GM12878 (cell line): ENCODE measurements at regions not wholly inside any gene's neighbourhood (a gene's known extent, or its start where the extent isn't known, plus 50 kb on each side); places are given as distances from the start of the nearest gene placed in this dataset.

Experiments
- ATAC-seq: fragments of 200-7000 bp; cut with Tn5 transposase; 3 replicates; pipeline ENCODE4 v1.9.1; 2020; ENCODE audit warnings: mild to moderate bottlenecking, moderate library complexity
- BruUV-seq: library from RNA; stranded (reverse); fragments of 400-500 nt; replicated peaks from 2 replicates; lab custom pipeline; 2021; lab: Mats Ljungman, UMichigan
- CTCF ChIA-PET: fragments of 300-600 bp; sonication (Branson Sonifier 250); formaldehyde crosslinking; extraction: SDS; loops from one replicate; lab custom pipeline; 2021; ENCODE audit warnings: inconsistent platforms; lab: Yijun Ruan, JAX
- POLR2A ChIA-PET: fragments of 350-600 bp; formaldehyde crosslinking; extraction: SDS; loops from one replicate; lab custom pipeline; 2021; ENCODE audit warnings: inconsistent platforms; lab: Charles Lee
- RAD21 ChIA-PET: fragments of 300-600 bp; sonication (Branson Sonifier 250); formaldehyde crosslinking; loops from one replicate; lab custom pipeline; 2023; ENCODE audit warnings: antibody characterized with exemption; ENCODE audit not compliant: unreplicated experiment; lab: Charles Lee
- SMC1A ChIA-PET: fragments of 300-600 bp; sonication (Branson Sonifier 250); formaldehyde crosslinking; loops from one replicate; lab custom pipeline; 2023; ENCODE audit not compliant: unreplicated experiment, uncharacterized antibody; lab: Charles Lee
- DNase-seq: peaks from one replicate; pipeline ENCODE4 v3.0.0-alpha.2; 2011; ENCODE audit warnings: low read depth, low spot score
- FAIRE-seq: peaks from 3 replicates; lab custom pipeline; 2011; peaks lifted over from hg19 to GRCh38; lab: Jason Lieb, UNC
- H2AFZ ChIP-seq: 2 replicates; pipeline ENCODE4 v1.6.0; 2011; ENCODE audit warnings: low read depth, low read length, control low read depth; ENCODE audit not compliant: control insufficient read depth
- H3K27ac ChIP-seq: 2 replicates; pipeline ENCODE4 v1.5.1; 2011; ENCODE audit warnings: control low read depth; ENCODE audit not compliant: control insufficient read depth, insufficient read depth
- H3K27me3 ChIP-seq, 2 experiments: replicated peaks in 1 of 2; 2 replicates each; pipeline versions ENCODE4 v1.6.0 to v1.6.1; 2011; ENCODE audit warnings: low read length in 1 of 2; ENCODE audit not compliant: control insufficient read depth in 2 of 2, insufficient read depth in 2 of 2
- H3K36me3 ChIP-seq, 2 experiments: 2 replicates each; pipeline ENCODE4 v1.5.1; 2011; ENCODE audit warnings: low read length in 1 of 2; ENCODE audit not compliant: control insufficient read depth in 2 of 2, insufficient read depth in 2 of 2
- H3K4me1 ChIP-seq: 2 replicates; pipeline ENCODE4 v1.6.1; 2011; ENCODE audit warnings: mild to moderate bottlenecking, low read length, moderate library complexity, mixed read lengths; ENCODE audit not compliant: control insufficient read depth, insufficient read depth
- H3K4me2 ChIP-seq: 2 replicates; pipeline ENCODE4 v1.6.0; 2011; ENCODE audit warnings: control low read depth; ENCODE audit not compliant: control insufficient read depth, insufficient read depth
- H3K4me3 ChIP-seq: fragments of 200-600 bp; sonication (generic); 2 replicates; pipeline ENCODE4 v1.5.1; 2016
- H3K79me2 ChIP-seq: 2 replicates; pipeline ENCODE4 v1.6.0; 2011; ENCODE audit warnings: low read length; ENCODE audit not compliant: control insufficient read depth, insufficient read depth
- H3K9ac ChIP-seq: 2 replicates; pipeline ENCODE4 v1.8.0; 2011; ENCODE audit warnings: low read length, control low read depth, mixed read lengths; ENCODE audit not compliant: control insufficient read depth, insufficient read depth
- H3K9me3 ChIP-seq: replicated peaks from 3 replicates; pipeline ENCODE4 v1.5.1; 2011; ENCODE audit warnings: mild to moderate bottlenecking, low read length; ENCODE audit not compliant: control insufficient read depth, insufficient read depth
- H4K20me1 ChIP-seq: 2 replicates; pipeline ENCODE4 v1.6.0; 2011; ENCODE audit not compliant: control insufficient read depth, insufficient read depth
- MTA2 ChIP-seq: fragments of 450-650 bp; IDR thresholded peaks from 2 replicates; pipeline ENCODE4 v1.6.1; 2016; ENCODE audit warnings: low read depth, mild to moderate bottlenecking, moderate library complexity
- RAD21 ChIP-seq: IDR thresholded peaks from 2 replicates; pipeline ENCODE4 v1.6.1; 2011; ENCODE audit warnings: mild to moderate bottlenecking, low read depth, low read length, moderate library complexity; ENCODE audit not compliant: insufficient read depth
- SMC3 ChIP-seq: IDR thresholded peaks from 2 replicates; pipeline ENCODE4 v1.6.1; 2011; ENCODE audit warnings: low read length, improper control_type of control experiment, borderline replicate concordance
- WGBS: methylation state at CpG from one replicate; pipeline ENCODE4 v1.1.6; 2016; ENCODE audit warnings: low lambda C conversion rate; ENCODE audit not compliant: insufficient replicate concordance, insufficient coverage; ENCODE audit errors: missing lambda C conversion rate; 5-methylcytosine and 5-hydroxymethylcytosine counted together
- in situ Hi-C: fragments of 300-500 bp; cut with MboI; formaldehyde crosslinking; loops from 9 replicates; pipeline ENCODE4 v1.14.3; 2018; ENCODE audit warnings: mixed read lengths
- intact Hi-C: fragments of 100-400 bp; cut with micrococcal nuclease; formaldehyde crosslinking; loops from one replicate; pipeline ENCODE4 v1.14.2; 2022; ENCODE audit not compliant: unreplicated experiment
- TF ChIP-seq, protein P1 (sequence below), 3 experiments: IDR thresholded peaks in 2 of 3; conservative IDR thresholded peaks in 1 of 3; 2 replicates each; pipeline ENCODE4 v1.5.1; 2011; ENCODE audit warnings: low read depth in 3 of 3, low read length in 3 of 3, mild to moderate bottlenecking in 3 of 3, control low read depth in 2 of 3, moderate library complexity in 2 of 3, inconsistent platforms in 1 of 3, mixed read lengths in 1 of 3; ENCODE audit not compliant: control insufficient read depth in 2 of 3, insufficient read depth in 1 of 3; ENCODE audit errors: extremely low read depth in 1 of 3

DNA sequence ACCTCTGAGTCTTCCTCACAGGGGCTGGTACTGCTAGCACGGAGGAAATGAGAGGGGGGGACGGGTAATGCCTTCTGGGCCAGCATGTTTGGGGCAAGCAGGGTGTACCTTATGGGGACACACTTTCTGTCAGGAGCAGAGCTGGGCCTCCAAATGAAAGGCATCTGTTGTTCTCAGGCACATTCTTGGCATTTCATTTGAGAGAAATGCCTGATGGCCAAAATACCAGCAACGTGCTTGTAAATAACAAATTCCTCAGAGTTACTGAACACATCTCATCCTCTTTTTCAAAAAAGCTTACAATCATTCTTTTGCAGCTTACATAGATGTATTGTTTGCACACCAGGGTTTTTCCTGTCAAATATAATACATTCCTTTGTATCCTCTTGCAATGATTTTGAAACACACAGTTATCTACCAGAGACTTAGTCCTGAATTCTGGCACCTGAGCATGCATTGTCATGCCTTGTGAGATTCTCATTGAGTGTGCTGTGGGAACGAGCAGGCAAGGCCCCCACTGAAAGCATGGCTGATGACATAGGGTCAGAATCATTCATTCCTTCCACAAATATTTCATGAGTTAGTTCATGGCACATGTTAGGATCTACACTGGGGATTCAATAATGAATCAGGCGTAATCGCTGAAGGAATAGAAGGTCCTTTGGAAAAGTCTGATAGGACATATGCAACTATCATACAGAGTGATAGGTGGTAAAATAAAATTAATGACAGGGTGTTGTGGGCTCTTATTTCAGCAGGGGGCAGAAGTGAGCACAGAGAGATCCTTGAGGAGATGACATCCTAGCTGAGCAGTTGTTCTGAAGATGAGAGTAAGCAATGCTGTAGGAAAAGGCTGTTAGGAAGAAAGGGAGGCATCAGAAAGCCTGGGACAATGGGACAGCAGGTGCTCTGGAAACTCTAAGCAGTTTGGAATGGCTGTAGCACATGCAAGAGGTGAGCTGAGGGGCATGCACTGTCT, 260.9 kb upstream of the TUT7 start:
- intact Hi-C loops = loop anchor here (5.0 kb wide), 1 partner anchor 707 kb away; no protein-coding TSS in a partner anchor
- no peak for DNase-seq
- no peaks in the 10 kb centered on the region for H4K20me1 ChIP-seq
- H3K4me1 ChIP-seq = no peaks in the 10 kb centered on the region
- H3K27ac ChIP-seq = no peak overlapping the region
- H3K79me2 ChIP-seq = no peaks in the 10 kb centered on the region
- WGBS = under 1% methylated on average over 6 of the region's 6 CpGs
- no peaks in the 10 kb centered on the region for H3K27me3 ChIP-seq
- H3K36me3 ChIP-seq = no peaks in the 10 kb centered on the region
- CTCF ChIA-PET = interaction anchor here (1.3 to 2.3 kb wide), 3 partner anchors 10 to 710 kb away, joined by 4 to 9 read pairs (median 4); no protein-coding TSS in a partner anchor
- FAIRE-seq = no peak
- H3K9ac ChIP-seq = no peak overlapping the region
- POLR2A ChIA-PET = no interaction called here
- peak; percentile 51; the same call in 2 of the 3 replicates for ATAC-seq
- TF ChIP-seq RAD21 = 0 out of 2 replicates have a peak, but pooled peaks have one; percentile 23
- TF ChIP-seq, protein P1, sequence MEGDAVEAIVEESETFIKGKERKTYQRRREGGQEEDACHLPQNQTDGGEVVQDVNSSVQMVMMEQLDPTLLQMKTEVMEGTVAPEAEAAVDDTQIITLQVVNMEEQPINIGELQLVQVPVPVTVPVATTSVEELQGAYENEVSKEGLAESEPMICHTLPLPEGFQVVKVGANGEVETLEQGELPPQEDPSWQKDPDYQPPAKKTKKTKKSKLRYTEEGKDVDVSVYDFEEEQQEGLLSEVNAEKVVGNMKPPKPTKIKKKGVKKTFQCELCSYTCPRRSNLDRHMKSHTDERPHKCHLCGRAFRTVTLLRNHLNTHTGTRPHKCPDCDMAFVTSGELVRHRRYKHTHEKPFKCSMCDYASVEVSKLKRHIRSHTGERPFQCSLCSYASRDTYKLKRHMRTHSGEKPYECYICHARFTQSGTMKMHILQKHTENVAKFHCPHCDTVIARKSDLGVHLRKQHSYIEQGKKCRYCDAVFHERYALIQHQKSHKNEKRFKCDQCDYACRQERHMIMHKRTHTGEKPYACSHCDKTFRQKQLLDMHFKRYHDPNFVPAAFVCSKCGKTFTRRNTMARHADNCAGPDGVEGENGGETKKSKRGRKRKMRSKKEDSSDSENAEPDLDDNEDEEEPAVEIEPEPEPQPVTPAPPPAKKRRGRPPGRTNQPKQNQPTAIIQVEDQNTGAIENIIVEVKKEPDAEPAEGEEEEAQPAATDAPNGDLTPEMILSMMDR (IDR thresholded peaks at IDR 0.05 in 2 of 3, conservative IDR thresholded peaks at IDR 0.05 in 1 of 3; ENCODE audit: control insufficient read depth in 2 of 3, extremely low read depth in 1 of 3, insufficient read depth in 1 of 3, low read depth in 3 of 3, low read length in 3 of 3) = peak; percentile 22 to 45 (median 31); a peak in 3 of 6 replicates
- no peak for TF ChIP-seq MTA2
- TF ChIP-seq SMC3 = peak; percentile 30; the same call in 1 of the 2 replicates
- H3K9me3 ChIP-seq = no peaks in the 10 kb centered on the region
- BruUV-seq = no TSS peak
- no peak overlapping the region for H2AFZ ChIP-seq
- RAD21 ChIA-PET = no interaction called here
- SMC1A ChIA-PET = interaction anchor here (0.8 to 1.1 kb wide), 3 partner anchors 69 to 710 kb away, joined by 3 to 4 read pairs (median 3); no protein-coding TSS in a partner anchor
- H3K4me2 ChIP-seq = no peak overlapping the region
- no peak overlapping the region for H3K4me3 ChIP-seq
- in situ Hi-C loops = loop anchor here (10.0 kb wide), 1 partner anchor 710 kb away; no protein-coding TSS in a partner anchor
